Dermis blood vessel endothelial cell (primary cell): ENCODE measurements at regions not wholly inside any gene's neighbourhood (a gene's known extent, or its start where the extent isn't known, plus 50 kb on each side); places are given as distances from the start of the nearest gene placed in this dataset.

Source experiments
- DNase-seq: peaks from one replicate; pipeline ENCODE4 v3.0.0; 2010

GRCh38 chr18:40607542-40608148 is 1347.4 kb upstream of the PIK3C3 start:
- DNase-seq = no peak

- no peak for DNase-seq
These were observed 1348.0 kb upstream of the PIK3C3 start for GRCh38 chr18:40606996-40607395.

- DNase-seq = no peak
These were observed 1371.4 kb upstream of the PIK3C3 start for GRCh38 chr18:40583671-40584070.

GRCh38 chr18:40582105-40582504 is 1372.9 kb upstream of the PIK3C3 start:
- no peak for DNase-seq

GRCh38 chr18:40577981-40578365 is 1377.1 kb upstream of the PIK3C3 start:
- DNase-seq = no peak

GRCh38 chr18:40577239-40577980 is 1377.6 kb upstream of the PIK3C3 start:
- no peak for DNase-seq

- no peak for DNase-seq
These were observed 1378.4 kb upstream of the PIK3C3 start for GRCh38 chr18:40576507-40577115.

GRCh38 chr18:40570615-40571014 is 1384.4 kb upstream of the PIK3C3 start:
- no peak for DNase-seq

GRCh38 chr18:40569605-40570004 is 1385.4 kb upstream of the PIK3C3 start:
- DNase-seq = no peak

GRCh38 chr18:40566510-40566844 is 1388.6 kb upstream of the PIK3C3 start:
- DNase-seq = no peak

- DNase-seq = no peak
These were observed 1389.1 kb upstream of the PIK3C3 start for GRCh38 chr18:40565805-40566509.

- no peak for DNase-seq
These were observed 1395.5 kb upstream of the PIK3C3 start for GRCh38 chr18:40559556-40559955.

- no peak for DNase-seq
These were observed 1396.2 kb upstream of the PIK3C3 start for GRCh38 chr18:40558706-40559392.

- DNase-seq = no peak
These were observed 1399.1 kb upstream of the PIK3C3 start for GRCh38 chr18:40555914-40556313.

- no peak for DNase-seq
These were observed 1402.0 kb upstream of the PIK3C3 start for GRCh38 chr18:40553029-40553428.

GRCh38 chr18:40546875-40547274 is 1408.2 kb upstream of the PIK3C3 start:
- no peak for DNase-seq

GRCh38 chr18:40534723-40535122 is 1420.3 kb upstream of the PIK3C3 start:
- DNase-seq = no peak

- DNase-seq = no peak
These were observed 1423.0 kb upstream of the PIK3C3 start for GRCh38 chr18:40532046-40532445.

- DNase-seq = no peak
These were observed 1424.0 kb upstream of the PIK3C3 start for GRCh38 chr18:40531051-40531450.

- DNase-seq = no peak
These were observed 1425.6 kb upstream of the PIK3C3 start for GRCh38 chr18:40529478-40529877.

- DNase-seq = no peak
These were observed 1430.2 kb upstream of the PIK3C3 start for GRCh38 chr18:40524881-40525280.

GRCh38 chr18:40523287-40523686 is 1431.7 kb upstream of the PIK3C3 start:
- DNase-seq = no peak

GRCh38 chr18:40501026-40501425 is 1454.0 kb upstream of the PIK3C3 start:
- no peak for DNase-seq
